ENCODE measurements at regions not wholly inside any gene's neighbourhood (a gene's known extent, or its start where the extent isn't known, plus 50 kb on each side); places are given as distances from the start of the nearest gene placed in this dataset.

DNA sequence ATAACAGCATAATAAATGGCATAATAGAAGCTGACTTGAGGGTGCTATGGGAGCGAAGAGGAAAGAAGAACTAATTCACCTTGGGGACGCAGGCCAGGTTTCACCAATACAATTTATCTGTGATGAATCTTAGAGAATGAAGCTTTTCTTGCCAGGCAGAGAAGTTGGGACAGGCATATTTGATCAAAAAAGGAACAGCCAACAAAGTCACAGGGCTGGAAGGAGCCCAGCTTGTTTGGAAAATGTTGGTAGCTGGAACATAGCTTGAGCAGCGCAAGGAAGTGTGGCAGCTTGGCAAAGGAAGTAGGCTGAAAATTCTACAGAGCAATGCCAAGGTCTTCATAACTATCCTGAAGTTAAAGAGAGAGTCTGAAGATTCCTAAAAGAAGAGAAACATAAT, 181.5 kb upstream of the OR13F1 start:
- TF ChIP-seq POLR2A (IDR thresholded peaks at IDR 0.05) (no peak), POLR2AphosphoS5 (IDR thresholded peaks at IDR 0.05) (no peak)
- TF ChIP-seq, protein P1, sequence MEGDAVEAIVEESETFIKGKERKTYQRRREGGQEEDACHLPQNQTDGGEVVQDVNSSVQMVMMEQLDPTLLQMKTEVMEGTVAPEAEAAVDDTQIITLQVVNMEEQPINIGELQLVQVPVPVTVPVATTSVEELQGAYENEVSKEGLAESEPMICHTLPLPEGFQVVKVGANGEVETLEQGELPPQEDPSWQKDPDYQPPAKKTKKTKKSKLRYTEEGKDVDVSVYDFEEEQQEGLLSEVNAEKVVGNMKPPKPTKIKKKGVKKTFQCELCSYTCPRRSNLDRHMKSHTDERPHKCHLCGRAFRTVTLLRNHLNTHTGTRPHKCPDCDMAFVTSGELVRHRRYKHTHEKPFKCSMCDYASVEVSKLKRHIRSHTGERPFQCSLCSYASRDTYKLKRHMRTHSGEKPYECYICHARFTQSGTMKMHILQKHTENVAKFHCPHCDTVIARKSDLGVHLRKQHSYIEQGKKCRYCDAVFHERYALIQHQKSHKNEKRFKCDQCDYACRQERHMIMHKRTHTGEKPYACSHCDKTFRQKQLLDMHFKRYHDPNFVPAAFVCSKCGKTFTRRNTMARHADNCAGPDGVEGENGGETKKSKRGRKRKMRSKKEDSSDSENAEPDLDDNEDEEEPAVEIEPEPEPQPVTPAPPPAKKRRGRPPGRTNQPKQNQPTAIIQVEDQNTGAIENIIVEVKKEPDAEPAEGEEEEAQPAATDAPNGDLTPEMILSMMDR (IDR thresholded peaks at IDR 0.05), result no peak
